ENCODE measurements at regions not wholly inside any gene's neighbourhood (a gene's known extent, or its start where the extent isn't known, plus 50 kb on each side); places are given as distances from the start of the nearest gene placed in this dataset.

- no peak for TF ChIP-seq FOXJ3 (CRISPR knock-in tag; IDR thresholded peaks at IDR 0.05)
- TF ChIP-seq MEF2A (IDR thresholded peaks at IDR 0.05; ENCODE audit: borderline replicate concordance, low read depth): no peak
- TF ChIP-seq ELF1 (IDR thresholded peaks at IDR 0.05): no peak
- TF ChIP-seq, protein P1, sequence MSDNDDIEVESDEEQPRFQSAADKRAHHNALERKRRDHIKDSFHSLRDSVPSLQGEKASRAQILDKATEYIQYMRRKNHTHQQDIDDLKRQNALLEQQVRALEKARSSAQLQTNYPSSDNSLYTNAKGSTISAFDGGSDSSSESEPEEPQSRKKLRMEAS (IDR thresholded peaks at IDR 0.05; ENCODE audit: low read depth): no peak
These were observed 269.5 kb downstream of the HIVEP2 start (continued) for GRCh38 chr6:142675517-142675916.

DNA sequence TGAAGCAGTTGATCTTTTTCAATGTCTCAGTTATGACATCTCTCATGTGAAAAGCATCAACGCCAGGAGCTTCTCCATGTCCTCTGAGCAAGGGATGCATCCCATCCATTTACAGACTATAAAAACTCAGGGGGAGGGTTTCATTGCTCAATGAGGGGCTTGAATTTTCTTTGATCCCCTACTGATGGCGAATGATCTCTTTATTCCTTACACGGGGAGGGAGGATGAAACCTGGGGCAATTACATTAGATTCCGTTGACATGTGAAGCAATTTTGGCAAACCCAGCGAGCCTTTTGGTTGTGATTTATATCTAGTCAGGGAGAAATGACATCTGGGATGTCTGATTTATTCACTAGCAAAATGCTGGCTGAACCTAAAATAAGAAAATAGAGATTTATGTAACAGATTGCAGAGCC, 268.9 kb downstream of the HIVEP2 start:
- ChIA-PET POLR2A (no interaction called here), CTCF (interaction anchor here (0.7 to 1.5 kb wide), 2 partner anchors 109 to 386 kb away, joined by 3 read pairs; no protein-coding TSS in a partner anchor)
- H3K27me3 ChIP-seq (ENCODE audit: insufficient read depth): no peaks in the 10 kb centered on the region

GRCh38 chr6:142676647-142677192, 268.3 kb downstream of the HIVEP2 start:
- CTCF ChIA-PET: interaction anchor here (2.0 kb wide), 1 partner anchor 16 kb away, joined by 10 read pairs; no protein-coding TSS in a partner anchor
- Histone ChIP-seq H3K4me2 (no peak overlapping the region), H4K20me1 (ENCODE audit: insufficient read depth) (no peaks in the 10 kb centered on the region), H3F3A (replicated peaks; ENCODE audit: insufficient read depth) (no peaks in the 10 kb centered on the region), H3K9ac (no peak overlapping the region), H2AFZ (ENCODE audit: low read depth) (no peak overlapping the region), H3K4me3 (ENCODE audit: low read depth in 2 of 2, low read length in 1 of 2) (no peak overlapping the region), H3K9me3 (no peaks in the 10 kb centered on the region), H3K79me2 (ENCODE audit: insufficient read depth) (no peaks in the 10 kb centered on the region), H3K36me3 (replicated peaks in 1 of 2; ENCODE audit: control insufficient read depth in 1 of 2, insufficient read depth in 2 of 2, low read length in 1 of 2) (no peaks in the 10 kb centered on the region), H3K4me1 (ENCODE audit: control insufficient read depth in 1 of 2, insufficient read depth in 2 of 2, low read depth in 1 of 2, low read length in 1 of 2) (no peaks in the 10 kb centered on the region), H3K9me2 (no peaks in the 10 kb centered on the region), H3K27me3 (ENCODE audit: insufficient read depth) (no peaks in the 10 kb centered on the region), H3K27ac (ENCODE audit: low read depth in 2 of 2, low read length in 1 of 2) (no peak overlapping the region)
- DNase-seq: no peak
- POLR2A ChIA-PET: no interaction called here
- no peak for TF ChIP-seq PBX3 (IDR thresholded peaks at IDR 0.05)
- TF ChIP-seq IRF3 (IDR thresholded peaks at IDR 0.05; ENCODE audit: low read depth, low read length): no peak
- no peak for TF ChIP-seq GABPA (IDR thresholded peaks at IDR 0.05; ENCODE audit: low read depth)
- no peak for TF ChIP-seq FOXM1 (IDR thresholded peaks at IDR 0.05; ENCODE audit: low read depth)
- TF ChIP-seq MXI1 (IDR thresholded peaks at IDR 0.05; ENCODE audit: low read depth, low read length): no peak
- no peak for TF ChIP-seq MEF2A (IDR thresholded peaks at IDR 0.05; ENCODE audit: borderline replicate concordance, low read depth)
- 65% methylated on average over 5 of the region's 5 CpGs for WGBS (ENCODE audit: low lambda C conversion rate)

More for the DNA sequence above, 268.9 kb downstream of the HIVEP2 start:
- H3K9me3 ChIP-seq: no peaks in the 10 kb centered on the region
- no peak overlapping the region for H3K9ac ChIP-seq
- no peaks in the 10 kb centered on the region for H3K79me2 ChIP-seq (ENCODE audit: insufficient read depth)
- DNase-seq: no peak
- no peaks in the 10 kb centered on the region for H4K20me1 ChIP-seq (ENCODE audit: insufficient read depth)
- no peaks in the 10 kb centered on the region for H3K9me2 ChIP-seq
- H3F3A ChIP-seq (replicated peaks; ENCODE audit: insufficient read depth): no peaks in the 10 kb centered on the region
- 35% methylated on average over 5 of the region's 5 CpGs for WGBS (ENCODE audit: low lambda C conversion rate)
- no peak overlapping the region for H3K27ac ChIP-seq (ENCODE audit: low read depth in 2 of 2, low read length in 1 of 2)
- H3K36me3 ChIP-seq (replicated peaks in 1 of 2; ENCODE audit: control insufficient read depth in 1 of 2, insufficient read depth in 2 of 2, low read length in 1 of 2): no peaks in the 10 kb centered on the region
- H3K4me2 ChIP-seq: no peak overlapping the region
- H2AFZ ChIP-seq (ENCODE audit: low read depth): no peak overlapping the region
- no peak overlapping the region for H3K4me3 ChIP-seq (ENCODE audit: low read depth in 2 of 2, low read length in 1 of 2)
- H3K4me1 ChIP-seq (ENCODE audit: control insufficient read depth in 1 of 2, insufficient read depth in 2 of 2, low read depth in 1 of 2, low read length in 1 of 2): no peaks in the 10 kb centered on the region
- no peak for TF ChIP-seq SMC3 (IDR thresholded peaks at IDR 0.05; ENCODE audit: low read depth, low read length)
- TF ChIP-seq MEF2A (IDR thresholded peaks at IDR 0.05; ENCODE audit: borderline replicate concordance, low read depth): no peak

All from SK-N-SH (cell line).